NK-92 treated with Interleukin-12 subunit alpha and Interleukin-12 subunit beta, amount 100 ng/mL, for 24 hours (cell line): ENCODE measurements at regions not wholly inside any gene's neighbourhood (a gene's known extent, or its start where the extent isn't known, plus 50 kb on each side); places are given as distances from the start of the nearest gene placed in this dataset.

Source experiments
- DNase-seq: peaks from one replicate; lab custom pipeline; 2025; lab: John Stamatoyannopoulos, UW

GRCh38 chr2:235264121-235264493, 229.7 kb upstream of the AGAP1 start:
- DNase-seq: no peak

DNA sequence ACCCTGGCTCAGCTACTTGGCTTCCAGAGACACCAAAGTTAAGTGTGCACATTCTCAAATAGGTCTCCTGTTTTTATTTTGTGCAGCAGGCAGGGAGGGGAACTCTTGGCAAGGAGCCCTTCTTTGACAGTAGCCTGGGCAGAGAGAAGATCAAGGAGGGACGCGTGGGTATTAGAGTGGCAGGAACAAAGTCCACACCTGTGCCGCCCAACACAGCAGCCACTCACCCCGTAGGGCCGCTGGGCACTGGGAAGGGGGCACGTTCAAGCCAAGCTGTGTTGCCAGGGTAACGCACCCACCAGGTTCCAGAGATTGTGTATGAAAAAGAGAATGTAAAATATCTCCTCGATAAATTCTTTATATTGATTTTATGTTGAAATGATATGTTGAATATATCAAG, 229.3 kb upstream of the AGAP1 start:
- no peak for DNase-seq

DNA sequence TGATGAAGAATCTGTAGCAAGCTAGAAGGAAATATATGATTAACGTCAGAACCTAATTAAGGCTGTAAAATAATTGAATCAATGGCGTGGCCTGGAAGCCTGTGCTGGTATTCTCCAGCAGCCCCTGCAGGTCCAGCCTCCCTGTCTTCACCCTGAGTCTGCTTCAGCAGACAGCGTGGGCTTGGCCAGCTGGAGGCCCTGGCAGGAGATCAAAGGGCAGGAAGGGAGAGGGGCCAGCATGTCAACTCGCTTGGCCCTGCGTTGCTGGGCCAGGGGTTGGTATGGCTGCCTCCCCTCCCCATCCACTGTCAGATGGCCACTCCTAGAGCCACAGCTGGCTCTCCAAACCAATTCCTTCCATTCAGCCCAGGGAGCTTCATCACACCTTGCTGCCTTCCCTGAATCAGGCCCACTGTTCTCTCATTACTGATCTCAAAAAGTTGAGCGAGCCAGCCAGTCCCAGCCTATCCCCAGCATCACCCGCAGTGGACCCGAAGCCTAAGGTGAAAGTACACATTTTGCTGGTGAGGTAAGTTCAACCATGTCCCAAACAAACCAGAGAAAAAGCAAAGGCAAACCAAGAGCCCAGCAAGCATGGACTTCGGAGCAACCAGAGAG, 228.4 kb upstream of the AGAP1 start:
- no peak for DNase-seq

DNA sequence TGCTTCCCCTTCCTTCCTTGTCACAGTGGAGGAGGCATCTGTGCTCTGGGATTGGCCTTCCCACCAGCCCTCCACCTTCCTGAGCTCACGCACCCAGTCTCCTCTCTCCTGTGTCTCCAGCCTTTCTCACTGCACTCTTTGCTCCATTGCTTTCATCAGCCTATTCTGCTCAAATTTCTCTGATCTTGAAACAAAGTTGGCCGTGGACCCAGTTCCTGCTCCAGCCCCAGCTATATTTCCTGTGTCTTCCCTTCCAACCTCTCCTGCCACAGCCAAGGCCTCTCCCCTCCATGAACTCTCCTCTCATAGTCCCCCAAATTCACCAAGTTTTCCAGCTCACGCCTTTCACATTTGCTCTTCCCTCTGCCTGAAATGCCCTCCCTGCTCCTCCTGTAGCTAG, 226.6 kb upstream of the AGAP1 start:
- DNase-seq: no peak

DNA sequence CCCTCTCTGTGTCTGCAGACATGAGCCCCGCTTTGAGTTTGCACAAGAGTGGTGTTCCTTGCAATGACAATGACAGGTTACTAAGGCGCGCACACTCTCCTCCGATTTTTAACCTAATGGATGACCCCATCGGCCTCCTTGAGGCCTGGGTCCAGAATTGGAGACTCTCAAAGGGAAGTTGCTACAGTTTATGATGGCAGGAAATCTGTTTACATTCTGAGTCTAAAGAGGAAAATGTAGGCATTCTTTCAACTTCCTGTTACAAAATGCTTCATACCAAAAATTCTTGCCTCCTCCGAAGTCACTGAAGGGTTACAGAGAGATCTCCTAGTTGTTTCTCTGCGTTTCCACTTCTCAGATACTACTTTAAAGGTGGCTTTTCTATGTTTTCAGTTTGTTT, 225.3 kb upstream of the AGAP1 start:
- DNase-seq: no peak

GRCh38 chr2:235270291-235270690, 223.6 kb upstream of the AGAP1 start:
- DNase-seq: no peak

DNA sequence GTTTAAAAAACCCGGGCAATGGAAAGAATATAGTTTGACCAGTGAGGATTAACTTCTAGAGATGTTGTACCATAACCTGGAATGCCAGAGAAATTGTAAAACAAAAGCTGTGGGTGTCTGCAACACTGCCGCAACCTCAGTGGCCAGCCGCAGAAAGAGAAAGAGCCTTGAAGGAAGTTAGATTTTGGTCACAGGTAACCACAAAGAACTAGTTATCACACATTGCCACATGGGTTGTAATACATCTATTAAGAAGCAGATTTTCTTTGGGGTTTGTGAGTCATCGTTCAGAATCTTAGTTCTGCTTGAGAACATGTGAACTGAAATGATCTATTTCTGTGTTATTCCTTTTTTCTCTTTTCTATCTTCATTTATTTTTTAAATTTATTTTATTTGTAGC, 222.9 kb upstream of the AGAP1 start:
- DNase-seq: peak; percentile 66

- DNase-seq: no peak
These were observed 221.9 kb upstream of the AGAP1 start for GRCh38 chr2:235271936-235272335.

GRCh38 chr2:235274023-235274422, 219.8 kb upstream of the AGAP1 start:
- no peak for DNase-seq

DNA sequence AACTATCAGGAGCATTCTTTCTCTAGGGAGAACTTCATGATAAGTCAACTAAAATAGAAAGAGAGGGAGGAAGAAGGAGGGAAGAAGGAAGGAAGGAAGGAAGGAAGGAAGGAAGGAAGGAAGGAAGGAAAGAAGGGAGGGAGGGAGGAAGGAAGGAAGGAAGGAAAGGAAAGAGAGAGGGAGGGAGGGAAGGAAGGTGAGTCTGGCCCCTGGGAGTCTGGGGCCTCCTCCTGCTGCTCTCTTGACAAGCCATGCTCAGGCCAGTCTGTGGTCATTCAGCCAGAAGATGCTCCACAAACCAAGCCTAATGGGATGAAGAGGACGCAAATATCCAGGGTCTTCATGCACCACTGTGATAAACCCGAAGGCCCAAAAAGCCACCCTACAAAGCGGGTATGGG, 216.4 kb upstream of the AGAP1 start:
- no peak for DNase-seq

DNA sequence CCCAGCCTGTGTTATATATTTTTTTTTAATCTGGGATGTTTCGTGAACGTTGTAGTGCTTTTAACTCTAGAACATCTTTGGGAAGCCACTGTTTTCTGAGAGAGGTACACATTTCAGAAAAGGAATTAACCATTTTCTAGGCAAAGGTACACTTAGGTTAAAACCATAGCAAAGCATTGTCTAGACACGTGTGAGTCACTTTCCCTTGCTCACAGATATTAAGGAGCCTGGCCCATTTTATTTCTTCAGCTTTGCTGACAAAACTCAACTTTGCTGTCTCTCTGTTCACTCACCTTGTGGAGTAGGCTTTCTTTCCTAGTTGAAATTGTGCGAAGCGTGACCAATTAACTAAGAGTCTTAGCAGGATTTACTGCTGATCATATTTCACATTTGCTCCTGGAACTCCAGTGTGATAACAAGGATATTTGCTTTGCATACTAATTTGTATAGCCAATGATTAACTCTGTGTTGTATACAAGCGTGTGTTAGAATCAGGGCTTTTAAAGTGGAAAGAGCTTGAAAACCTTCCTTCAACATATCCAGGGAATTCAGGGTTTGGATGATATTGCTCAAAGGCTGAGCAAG, 215.0 kb upstream of the AGAP1 start:
- DNase-seq: no peak

- DNase-seq: no peak
These were observed 213.9 kb upstream of the AGAP1 start for GRCh38 chr2:235279965-235280364.

GRCh38 chr2:235283246-235283645, 210.6 kb upstream of the AGAP1 start:
- DNase-seq: no peak

- DNase-seq: no peak
These were observed 207.0 kb upstream of the AGAP1 start for GRCh38 chr2:235286622-235287374.

GRCh38 chr2:235287375-235287733, 206.5 kb upstream of the AGAP1 start:
- no peak for DNase-seq

GRCh38 chr2:235291461-235291860, 202.4 kb upstream of the AGAP1 start:
- DNase-seq: no peak

- no peak for DNase-seq
These were observed 200.8 kb upstream of the AGAP1 start for GRCh38 chr2:235293061-235293460.

- no peak for DNase-seq
These were observed 198.0 kb upstream of the AGAP1 start for GRCh38 chr2:235295831-235296230.

DNA sequence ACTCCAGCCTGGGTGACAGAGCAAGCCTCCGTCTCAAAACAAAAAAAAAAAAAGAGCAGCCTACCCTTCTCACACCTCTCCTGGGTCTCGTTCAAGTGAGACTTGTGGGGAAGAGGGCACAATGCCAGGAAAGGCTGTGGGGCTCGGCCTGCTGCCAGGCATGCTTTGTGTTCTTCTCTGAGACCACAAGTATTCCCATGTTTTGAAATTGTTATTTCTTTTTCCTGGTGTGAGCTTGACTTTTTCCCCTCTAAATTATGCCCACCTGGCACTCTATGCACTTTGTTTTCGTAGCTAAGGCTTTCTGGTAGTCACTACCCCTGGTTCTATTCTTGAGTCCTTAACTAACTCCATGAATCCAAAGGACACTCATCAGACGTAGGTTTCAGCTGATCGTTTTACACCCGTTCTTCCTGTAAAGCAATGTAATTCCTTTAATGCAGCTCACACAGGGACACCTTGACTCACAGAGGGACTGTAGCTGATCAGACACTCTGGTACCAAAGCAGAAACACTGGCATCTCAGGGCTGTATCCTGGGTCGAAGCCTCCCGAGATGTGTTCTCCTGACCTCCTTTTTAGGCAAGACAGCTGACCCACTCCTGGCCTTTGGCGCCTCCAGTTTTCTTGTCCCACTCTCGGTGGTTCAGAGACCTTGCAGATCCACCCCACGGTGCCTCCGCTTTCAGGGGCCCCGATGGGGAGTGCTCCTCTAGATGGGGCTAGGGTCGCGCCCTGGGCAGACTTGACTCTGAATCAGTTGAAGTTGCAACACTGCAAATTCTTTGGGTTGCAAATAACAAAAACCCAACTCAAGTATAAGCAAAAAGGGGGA, 193.3 kb upstream of the AGAP1 start:
- no peak for DNase-seq

- no peak for DNase-seq
These were observed 192.4 kb upstream of the AGAP1 start for GRCh38 chr2:235301202-235302076.

- DNase-seq: no peak
These were observed 191.6 kb upstream of the AGAP1 start for GRCh38 chr2:235302263-235302662.
